ENCODE measurements at regions not wholly inside any gene's neighbourhood (a gene's known extent, or its start where the extent isn't known, plus 50 kb on each side); places are given as distances from the start of the nearest gene placed in this dataset.
A peak's percentile ranks its signal among the peaks of the same experiment; 100 is the strongest.
"Not testable (repeated sequence)": the region's sequence is repeated elsewhere in the genome, so short reads cannot be mapped to it uniquely, and the experiment has no call there.

GRCh38 chr7:55673525-55673924, 101.2 kb upstream of the VOPP1 start:
- not testable (repeated sequence) for ATAC-seq; H3K9me3 Mint-ChIP-seq; H3K36me3 Mint-ChIP-seq; H3K27ac Mint-ChIP-seq; DNase-seq (ENCODE audit: low spot score in 2 of 2)

DNA sequence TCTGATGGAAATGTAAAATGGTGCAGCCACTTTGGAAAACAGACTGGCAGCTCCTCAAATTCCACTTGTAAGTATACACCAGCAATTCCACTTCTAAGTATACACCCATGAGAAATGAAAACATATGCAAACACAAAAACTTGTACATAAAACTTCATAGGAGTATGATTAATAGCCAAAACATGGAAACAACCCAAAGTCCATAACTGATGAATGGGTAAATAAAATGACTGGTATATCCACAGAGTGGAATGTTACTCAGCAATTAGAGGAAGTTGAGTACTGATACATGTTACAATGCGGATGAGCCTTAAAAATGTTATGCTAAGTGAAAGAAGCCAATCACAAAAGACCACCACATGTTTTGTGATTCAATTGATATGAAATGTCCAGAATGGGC, 99.8 kb upstream of the VOPP1 start:
- not testable (repeated sequence) for ATAC-seq; H3K27ac Mint-ChIP-seq; H3K36me3 Mint-ChIP-seq; H3K9me3 Mint-ChIP-seq; DNase-seq (ENCODE audit: low spot score in 2 of 2)

DNA sequence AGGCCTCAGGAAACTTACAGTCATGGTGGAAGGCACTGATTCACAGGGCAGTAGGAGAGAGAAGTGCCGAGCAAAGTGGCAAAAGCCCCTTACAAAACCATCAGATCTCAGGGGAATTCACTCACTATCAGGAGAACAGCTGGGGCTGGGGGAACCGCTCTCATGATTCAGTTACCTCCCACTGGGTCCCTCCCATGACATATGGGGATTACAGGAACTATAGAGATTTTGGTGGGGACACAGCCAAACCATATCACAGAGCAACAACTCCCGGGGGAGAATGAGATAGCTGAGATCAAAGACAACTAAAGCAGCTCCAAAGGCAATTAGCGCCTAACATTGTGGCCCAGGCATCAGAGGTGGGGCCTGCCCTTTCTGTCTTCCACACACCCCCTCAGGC, 85.4 kb upstream of the VOPP1 start:
- DNase-seq (ENCODE audit: low spot score in 2 of 2) (no peak), ATAC-seq (peak in 1 of 2 donors; percentile 41)
- peak overlapping the region in 1 of 2 donors; percentile 55 for H3K27ac Mint-ChIP-seq
- no peaks in the 10 kb centered on the region for H3K36me3 Mint-ChIP-seq
- no peaks in the 10 kb centered on the region for H3K9me3 Mint-ChIP-seq

DNA sequence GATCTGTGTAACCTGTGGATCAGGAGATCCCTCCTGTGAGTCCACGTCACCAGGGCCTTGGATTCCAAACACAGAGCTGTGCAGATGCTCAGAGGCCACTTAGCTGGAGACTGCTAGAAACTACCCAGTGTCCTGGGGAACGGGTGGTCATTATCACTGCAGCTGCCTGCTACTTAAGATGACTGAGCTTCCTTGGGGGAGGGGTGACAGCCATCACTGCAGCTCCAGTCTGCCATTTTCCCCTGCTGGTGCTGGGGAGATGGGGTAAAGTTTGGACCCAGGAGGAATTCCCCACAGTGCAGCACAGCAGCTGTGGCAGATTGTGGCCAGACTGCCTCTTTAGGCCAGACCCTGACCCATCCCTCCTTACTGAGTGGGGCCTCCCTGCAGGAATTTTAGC, 78.8 kb upstream of the VOPP1 start:
- DNase-seq (ENCODE audit: low spot score in 2 of 2) (no peak), ATAC-seq (no peak)
- H3K9me3 Mint-ChIP-seq: no peaks in the 10 kb centered on the region

DNA sequence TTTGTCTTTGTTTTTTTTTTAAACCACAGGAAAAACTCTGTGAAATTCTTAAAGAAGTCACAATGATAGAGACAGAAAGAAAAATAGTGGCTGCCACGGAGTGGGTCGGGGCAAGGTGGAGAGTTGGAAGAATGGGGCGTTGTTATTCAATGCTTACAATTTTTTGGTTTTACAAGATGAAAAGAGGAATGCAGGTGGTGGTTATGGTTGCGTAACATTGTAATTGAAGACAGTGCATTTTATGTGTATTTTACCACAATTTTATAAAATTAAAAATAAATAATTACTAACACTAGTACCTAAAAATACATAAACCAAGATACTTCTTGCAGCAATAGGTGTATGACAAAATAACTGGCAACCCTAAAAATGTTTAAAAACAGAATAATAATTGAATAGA, 76.9 kb upstream of the VOPP1 start:
- DNase-seq (ENCODE audit: low spot score in 2 of 2): no peak
- no peaks in the 10 kb centered on the region for H3K9me3 Mint-ChIP-seq
- no peak overlapping the region for H3K27ac Mint-ChIP-seq
- no peak for ATAC-seq
- no peaks in the 10 kb centered on the region for H3K36me3 Mint-ChIP-seq

More for the DNA sequence above, 78.8 kb upstream of the VOPP1 start:
- H3K36me3 Mint-ChIP-seq: no peaks in the 10 kb centered on the region
- H3K27ac Mint-ChIP-seq: no peak overlapping the region

DNA sequence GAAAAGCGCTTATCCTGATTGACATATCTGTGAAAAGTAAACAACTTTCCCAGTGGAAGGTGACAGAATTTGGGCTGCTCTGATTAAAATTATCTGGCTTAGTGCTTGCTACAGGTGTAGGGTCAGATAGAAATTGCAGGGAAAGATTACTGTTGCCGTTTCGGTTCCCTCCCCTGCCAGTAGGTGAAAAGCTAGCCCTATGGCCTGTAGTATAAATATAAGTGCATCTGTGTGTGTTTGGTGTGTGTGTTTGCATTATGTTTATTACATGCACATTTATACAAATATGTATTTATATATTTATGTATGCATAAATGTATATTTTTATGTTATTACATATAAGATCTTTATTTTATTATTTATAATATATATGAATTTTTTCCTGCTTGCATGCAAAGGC, 72.3 kb upstream of the VOPP1 start:
- DNase-seq (ENCODE audit: low spot score in 2 of 2): no peak
- no peaks in the 10 kb centered on the region for H3K36me3 Mint-ChIP-seq
- no peak for ATAC-seq
- no peak overlapping the region for H3K27ac Mint-ChIP-seq
- no peaks in the 10 kb centered on the region for H3K9me3 Mint-ChIP-seq

DNA sequence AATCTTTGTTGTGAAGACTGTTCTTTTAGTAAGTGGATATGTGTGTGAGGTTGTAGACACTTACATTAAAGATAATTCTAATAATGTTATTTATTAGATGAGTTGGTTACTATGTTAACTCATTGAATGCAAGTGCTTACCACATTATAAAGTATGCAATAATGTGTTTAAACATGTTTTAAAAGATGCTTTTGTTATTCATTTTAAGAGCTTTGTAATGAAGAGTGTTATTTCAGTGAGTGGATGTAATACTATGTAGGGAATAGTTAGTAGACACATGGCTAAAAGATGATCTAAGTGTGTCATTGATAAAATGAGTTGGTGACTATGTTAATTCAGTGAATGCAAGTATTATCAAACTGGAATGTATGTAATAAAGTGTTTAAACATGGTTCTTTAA, 70.0 kb upstream of the VOPP1 start:
- no peaks in the 10 kb centered on the region for H3K36me3 Mint-ChIP-seq

GRCh38 chr7:55641811-55642210, 69.5 kb upstream of the VOPP1 start:
- Mint-ChIP-seq H3K27ac (no peak overlapping the region), H3K9me3 (no peaks in the 10 kb centered on the region), H3K36me3 (no peaks in the 10 kb centered on the region)
- no peak for DNase-seq (ENCODE audit: low spot score in 2 of 2)
- peak; percentile 79 to 85 for ATAC-seq

More for the DNA sequence above, 70.0 kb upstream of the VOPP1 start:
- DNase-seq (ENCODE audit: low spot score in 2 of 2): no peak
- ATAC-seq: no peak
- Mint-ChIP-seq H3K9me3 (no peaks in the 10 kb centered on the region), H3K27ac (no peak overlapping the region)

DNA sequence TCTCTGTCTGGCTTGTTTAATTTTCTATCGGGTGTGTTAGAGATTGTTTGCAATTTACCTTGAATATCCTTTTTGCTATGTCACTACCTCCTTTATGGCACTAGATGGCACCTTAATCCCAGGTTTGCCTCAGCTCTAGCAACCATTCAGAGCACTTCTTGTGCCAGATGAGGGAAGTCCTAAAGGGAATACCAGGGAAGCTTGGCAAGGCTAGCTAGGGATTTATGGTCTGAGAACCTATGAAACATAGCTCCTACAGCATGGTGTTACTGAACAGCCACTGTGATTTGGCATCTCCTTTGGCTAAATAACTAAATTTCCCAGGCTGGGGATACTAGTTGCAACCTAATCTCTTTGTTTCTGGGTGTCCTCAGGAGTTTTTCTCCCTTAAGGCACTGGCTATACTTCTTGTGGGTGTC, 69.0 kb upstream of the VOPP1 start:
- H3K9me3 Mint-ChIP-seq: no peaks in the 10 kb centered on the region
- DNase-seq (ENCODE audit: low spot score in 2 of 2) (peak in 1 of 2 donors; percentile 22), ATAC-seq (peak; percentile 91 to 92)
- H3K36me3 Mint-ChIP-seq: no peaks in the 10 kb centered on the region
- no peak overlapping the region for H3K27ac Mint-ChIP-seq

DNA sequence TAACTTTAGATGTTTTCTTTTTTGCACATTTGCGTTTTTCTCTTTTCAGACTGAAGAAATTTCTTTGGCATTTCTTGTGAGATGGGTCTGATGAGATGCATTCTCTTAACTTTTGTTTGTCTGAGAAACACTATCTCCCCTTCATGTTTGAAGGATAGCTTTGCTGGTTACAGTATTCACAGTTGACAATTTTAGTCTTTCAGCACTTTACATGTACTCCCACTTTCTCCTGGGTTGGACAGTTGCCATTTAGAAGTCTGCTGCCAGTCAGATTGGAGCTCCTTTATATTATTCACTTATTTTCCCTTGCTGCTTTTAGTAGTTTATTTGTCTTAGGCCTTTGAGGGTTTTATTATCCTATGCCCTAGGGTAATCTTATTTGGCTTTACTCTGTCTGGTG, 67.3 kb upstream of the VOPP1 start:
- ATAC-seq (no peak), DNase-seq (ENCODE audit: low spot score in 2 of 2) (no peak)
- no peaks in the 10 kb centered on the region for H3K9me3 Mint-ChIP-seq
- no peak overlapping the region for H3K27ac Mint-ChIP-seq
- H3K36me3 Mint-ChIP-seq: no peaks in the 10 kb centered on the region

GRCh38 chr7:55629051-55629677, 56.9 kb upstream of the VOPP1 start:
- ATAC-seq (no peak), DNase-seq (ENCODE audit: low spot score in 2 of 2) (no peak)
- Mint-ChIP-seq H3K9me3 (no peaks in the 10 kb centered on the region), H3K27ac (no peak overlapping the region), H3K36me3 (no peaks in the 10 kb centered on the region)

DNA sequence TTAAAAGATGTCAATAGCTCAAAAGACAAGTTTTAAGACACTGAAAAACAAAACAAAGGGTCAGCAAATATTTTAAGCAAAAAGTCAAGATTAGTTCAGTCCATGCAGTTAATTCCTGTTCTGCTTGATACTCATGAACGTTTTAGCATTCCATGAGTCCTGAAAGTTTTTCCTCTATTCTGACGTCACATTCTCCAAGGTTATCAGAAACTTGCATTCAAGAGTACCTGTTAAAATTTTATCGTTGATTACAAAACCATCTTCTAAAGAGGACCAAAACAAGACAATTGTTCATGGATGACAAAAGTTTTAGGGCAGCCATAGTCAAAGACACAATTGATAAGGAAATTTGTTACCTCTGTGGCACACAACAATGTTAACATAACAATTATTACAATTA, 52.5 kb upstream of the VOPP1 start:
- DNase-seq (ENCODE audit: low spot score in 2 of 2) (no peak), ATAC-seq (no peak)
- Mint-ChIP-seq H3K9me3 (peaks cover 1 to 5% of the 10 kb centered on the region in 2 donors), H3K36me3 (peaks cover 0 to 7% of the 10 kb centered on the region in 2 donors), H3K27ac (no peak overlapping the region)

- no peak for ATAC-seq
- Mint-ChIP-seq H3K36me3 (peaks cover 2 to 17% of the 10 kb centered on the region in 2 donors), H3K27ac (no peak overlapping the region), H3K9me3 (peaks cover 8 to 10% of the 10 kb centered on the region in 2 donors)
- DNase-seq (ENCODE audit: low spot score in 2 of 2): no peak
These were observed 51.3 kb upstream of the VOPP1 start for GRCh38 chr7:55623617-55624016.

DNA sequence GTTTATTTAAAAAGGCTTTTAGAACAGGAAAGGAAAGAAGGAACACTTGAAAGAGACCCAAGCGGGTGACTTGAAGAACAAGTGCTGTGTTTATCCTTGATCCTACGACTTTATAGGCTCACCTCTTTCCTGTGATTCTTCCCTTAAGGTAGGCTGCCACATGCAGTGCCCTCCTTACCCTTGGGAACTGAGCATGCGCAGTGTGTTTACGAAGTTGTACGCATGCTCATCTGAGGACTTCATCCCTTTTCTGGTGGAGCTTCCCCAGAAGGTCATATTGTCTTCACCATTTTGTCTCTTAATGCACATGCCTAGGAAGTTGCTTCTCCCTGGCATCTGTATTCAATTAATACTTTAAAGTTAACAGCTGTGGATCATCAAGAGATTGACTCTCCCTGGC, 49.9 kb upstream of the VOPP1 start:
- DNase-seq (ENCODE audit: low spot score in 2 of 2): no peak
- H3K36me3 Mint-ChIP-seq: peaks cover 9 to 22% of the 10 kb centered on the region in 2 donors
- no peak overlapping the region for H3K27ac Mint-ChIP-seq
- H3K9me3 Mint-ChIP-seq: peaks cover 13 to 15% of the 10 kb centered on the region in 2 donors
- no peak for ATAC-seq
